K562 (cell line): ENCODE measurements at regions not wholly inside any gene's neighbourhood (a gene's known extent, or its start where the extent isn't known, plus 50 kb on each side); places are given as distances from the start of the nearest gene placed in this dataset.

ENCODE experiments used
- ATAC-seq: fragments of 200-7000 bp; cut with Tn5 transposase; 3 replicates; pipeline ENCODE4 v1.9.1; 2020; ENCODE audit warnings: moderate library complexity
- BruUV-seq: library from RNA; stranded (reverse); fragments of 400-500 nt; replicated peaks from 2 replicates; lab custom pipeline; 2021; lab: Mats Ljungman, UMichigan
- CTCF ChIA-PET: fragments of 300-600 bp; formaldehyde crosslinking; extraction: SDS; loops from one replicate; lab custom pipeline; 2021; ENCODE audit warnings: low intra/inter-chr PET ratio; lab: Yijun Ruan, JAX
- POLR2A ChIA-PET: fragments of 300-600, 350-650 bp; sonication (Branson Sonifier 250); formaldehyde crosslinking; extraction: SDS; loops from one replicate; lab custom pipeline; 2021; ENCODE audit warnings: antibody characterized with exemption, inconsistent platforms; lab: Yijun Ruan, JAX
- DNase-seq, 4 experiments: peaks; one replicate each; pipeline versions ENCODE4 v3.0.0 to v3.0.0-alpha.2; 2011 to 2018; ENCODE audit warnings: low spot score in 3 of 4, mixed read lengths in 3 of 4; ENCODE audit errors: extremely low read depth in 1 of 4
- FAIRE-seq: peaks from 2 replicates; lab custom pipeline; 2011; peaks lifted over from hg19 to GRCh38; lab: Jason Lieb, UNC
- H2AFZ ChIP-seq: 2 replicates; pipeline ENCODE4 v1.6.0; 2011; ENCODE audit warnings: low read depth, low read length, control low read depth, inconsistent platforms
- H3K27ac ChIP-seq: fragments of 200-600 bp; 3 replicates; pipeline ENCODE4 v1.8.0; 2011; ENCODE audit warnings: low read depth, mild to moderate bottlenecking, control low read depth, inconsistent platforms, low read length, moderate library complexity, mixed read lengths; ENCODE audit errors: extremely low read depth
- H3K27me3 ChIP-seq, 2 experiments: fragments of 300-600 bp in 1 of 2; 2 replicates in 1 of 2; 3 replicates in 1 of 2; pipeline versions ENCODE4 v1.6.0 to v1.8.0; 2011; ENCODE audit warnings: inconsistent platforms in 2 of 2, low read length in 2 of 2, mild to moderate bottlenecking in 1 of 2, mixed read lengths in 1 of 2, moderate library complexity in 1 of 2; ENCODE audit not compliant: control insufficient read depth in 2 of 2, insufficient read depth in 2 of 2
- H3K36me3 ChIP-seq: fragments of 300-600 bp; 3 replicates; pipeline ENCODE4 v1.8.0; 2011; ENCODE audit warnings: mild to moderate bottlenecking, low read length, inconsistent platforms; ENCODE audit not compliant: control insufficient read depth, insufficient read depth
- H3K4me1 ChIP-seq, 2 experiments: fragments of 200-600 bp in 1 of 2; replicated peaks in 1 of 2; 2 replicates in 1 of 2; 3 replicates in 1 of 2; pipeline versions ENCODE4 v1.5.1 to v1.8.0; 2011; ENCODE audit warnings: inconsistent platforms in 2 of 2, low read length in 2 of 2, mild to moderate bottlenecking in 1 of 2, mixed read lengths in 1 of 2, moderate library complexity in 1 of 2; ENCODE audit not compliant: control insufficient read depth in 2 of 2, insufficient read depth in 2 of 2
- H3K4me2 ChIP-seq: 2 replicates; pipeline ENCODE4 v1.6.1; 2011; ENCODE audit warnings: low read length, control low read depth, inconsistent platforms, mixed read lengths; ENCODE audit not compliant: insufficient read depth
- H3K4me3 ChIP-seq: fragments of 200-600 bp; sonication (generic), shearing (Covaris generic); 2 replicates; pipeline ENCODE4 v1.5.1; 2016; ENCODE audit warnings: control low read depth, inconsistent platforms
- H3K79me2 ChIP-seq: fragments of 200-600 bp; 3 replicates; pipeline ENCODE4 v1.8.0; 2011; ENCODE audit warnings: low read length, inconsistent platforms; ENCODE audit not compliant: control insufficient read depth, insufficient read depth
- H3K9ac ChIP-seq, 2 experiments: 2 replicates each; pipeline versions ENCODE4 v1.6.0 to v1.6.1; 2011; ENCODE audit warnings: low read depth in 2 of 2, low read length in 2 of 2, control low read depth in 1 of 2, inconsistent platforms in 1 of 2, mild to moderate bottlenecking in 1 of 2, mixed read lengths in 1 of 2; ENCODE audit not compliant: insufficient read depth in 1 of 2
- H3K9me1 ChIP-seq: one replicate; pipeline ENCODE4 v1.6.0; 2011; ENCODE audit warnings: inconsistent platforms, mild to moderate bottlenecking, low read length, moderate library complexity; ENCODE audit not compliant: control insufficient read depth, insufficient read depth
- H3K9me3 ChIP-seq: replicated peaks from 2 replicates; pipeline ENCODE4 v1.5.1; 2011; ENCODE audit warnings: low read depth, low read length, inconsistent platforms; ENCODE audit not compliant: control insufficient read depth, insufficient read depth
- H4K20me1 ChIP-seq: replicated peaks from 2 replicates; pipeline ENCODE4 v1.6.1; 2011; ENCODE audit warnings: low read length, inconsistent platforms, mixed read lengths; ENCODE audit not compliant: control insufficient read depth, insufficient read depth
- ARID4B ChIP-seq: sonication (generic); formaldehyde crosslinking; IDR thresholded peaks from 2 replicates; pipeline ENCODE4 v1.8.0; 2022; ENCODE audit warnings: mild to moderate bottlenecking, missing genetic modification reagents
- CBFB ChIP-seq: sonication (generic); formaldehyde crosslinking; IDR thresholded peaks from 2 replicates; pipeline ENCODE4 v1.4.0; 2020; ENCODE audit warnings: mild to moderate bottlenecking, missing genetic modification reagents
- CHD1 ChIP-seq: fragments of 200-600 bp; sonication (generic); IDR thresholded peaks from one replicate; pipeline ENCODE4 v1.6.1; 2012; ENCODE audit warnings: mild to moderate bottlenecking, moderate library complexity, low read length, inconsistent platforms
- PKNOX1 ChIP-seq: fragments of 450-650 bp; IDR thresholded peaks from 2 replicates; pipeline ENCODE4 v1.6.1; 2016
- PTTG1 ChIP-seq: fragments of 450-650 bp; IDR thresholded peaks from 2 replicates; pipeline ENCODE4 v1.6.1; 2016; ENCODE audit warnings: low read depth, mild to moderate bottlenecking, missing genetic modification characterization, missing compliant biosample characterization
- ZFPM2 ChIP-seq: fragments of 250-450 bp; sonication (Bioruptor Pico); IDR thresholded peaks from 2 replicates; pipeline ENCODE4 v1.5.1; 2022; ENCODE audit warnings: mild to moderate bottlenecking
- ZNF212 ChIP-seq: fragments of 450-650 bp; formaldehyde crosslinking; IDR thresholded peaks from 2 replicates; pipeline ENCODE4 v1.4.0; 2020; ENCODE audit warnings: mild to moderate bottlenecking
- ZNF644 ChIP-seq: fragments of 200-800 bp; sonication (Bioruptor generic); IDR thresholded peaks from 2 replicates; pipeline ENCODE4 v1.6.1; 2016; ENCODE audit warnings: low read depth, missing genetic modification characterization, missing compliant biosample characterization
- ZNF778 ChIP-seq: fragments of 450-650 bp; formaldehyde crosslinking; IDR thresholded peaks from 2 replicates; pipeline ENCODE4 v1.4.0; 2020; ENCODE audit warnings: mild to moderate bottlenecking, moderate library complexity
- ZZZ3 ChIP-seq: fragments of 450-650 bp; IDR thresholded peaks from 2 replicates; pipeline ENCODE4 v1.6.1; 2016; ENCODE audit warnings: antibody characterized with exemption, mild to moderate bottlenecking, moderate library complexity
- WGBS: fragments of 100-300 bp; shearing (Covaris generic); methylation state at CpG from one replicate; pipeline ENCODE4 v1.1.6; 2016; ENCODE audit warnings: low coverage, mixed read lengths; ENCODE audit not compliant: insufficient coverage; ENCODE audit errors: missing lambda C conversion rate; 5-methylcytosine and 5-hydroxymethylcytosine counted together
- in situ Hi-C: fragments of 300-500 bp; cut with MboI; formaldehyde crosslinking; loops from 4 replicates; pipeline ENCODE4 v1.15.0; 2018; ENCODE audit warnings: inconsistent platforms, mixed read lengths
- intact Hi-C: fragments of 100-400 bp; cut with micrococcal nuclease; formaldehyde crosslinking; loops from 2 replicates; pipeline ENCODE4 v1.14.2; 2022

DNA sequence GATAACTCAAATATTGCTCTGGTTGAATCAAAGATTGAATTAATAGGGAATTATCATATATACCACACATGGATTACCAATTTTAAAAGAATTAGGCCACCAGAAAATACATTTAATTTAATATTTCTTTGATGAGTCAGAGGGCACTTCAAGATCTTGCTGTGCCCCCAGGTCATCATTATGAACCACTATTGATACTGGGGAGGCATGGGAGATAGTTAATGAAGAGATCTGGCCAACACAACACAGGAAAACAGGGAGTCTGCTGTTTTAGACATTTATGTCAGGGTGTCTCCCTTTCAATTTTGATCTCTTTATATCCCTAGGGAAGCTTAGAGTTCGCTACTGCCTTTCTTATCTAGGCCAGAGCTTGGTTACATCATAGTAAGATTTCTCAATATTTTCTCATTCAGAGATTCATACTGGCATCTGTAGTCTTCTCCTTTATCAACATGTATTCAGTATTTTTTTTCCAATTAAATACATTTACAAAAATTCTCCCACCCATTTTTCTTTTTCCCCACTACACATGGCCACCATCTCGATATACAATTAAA, 158.3 kb upstream of the ZFHX3 start:
- H3K4me1 ChIP-seq: no peaks in the 10 kb centered on the region
- H2AFZ ChIP-seq: no peak overlapping the region
- TF ChIP-seq ARID4B (CRISPR knock-in tag) (no peak), CBFB (CRISPR knock-in tag) (no peak), CHD1 (no peak), ZFPM2 (no peak), ZNF778 (CRISPR knock-in tag) (no peak), PKNOX1 (no peak), ZNF644 (tag) (no peak), PTTG1 (no peak), ZNF212 (CRISPR knock-in tag) (no peak), ZZZ3 (no peak)
- ChIA-PET CTCF (no interaction called here), POLR2A (no interaction called here)
- 8% methylated on average over 2 of the region's 2 CpGs for WGBS
- no peaks in the 10 kb centered on the region for H3K9me3 ChIP-seq
- no peaks in the 10 kb centered on the region for H3K27me3 ChIP-seq
- in situ Hi-C loops (no loop called here), intact Hi-C loops (no loop called here)
- no peak for FAIRE-seq
- no peaks in the 10 kb centered on the region for H3K9me1 ChIP-seq
- no peak overlapping the region for H3K9ac ChIP-seq
- no TSS peak for BruUV-seq
- H3K4me3 ChIP-seq: no peak overlapping the region
- H3K4me2 ChIP-seq: no peak overlapping the region
- H3K79me2 ChIP-seq: no peaks in the 10 kb centered on the region
- H3K27ac ChIP-seq: no peak overlapping the region
- no peak for ATAC-seq
- no peak for DNase-seq
- H3K36me3 ChIP-seq: no peaks in the 10 kb centered on the region
- H4K20me1 ChIP-seq: 0 out of 2 replicates have a peak, but pooled peaks cover 2% of the 10 kb centered on the region
